Suppressor macrophage (primary cell): ENCODE measurements at regions not wholly inside any gene's neighbourhood (a gene's known extent, or its start where the extent isn't known, plus 50 kb on each side); places are given as distances from the start of the nearest gene placed in this dataset.
"Not testable (repeated sequence)": the region's sequence is repeated elsewhere in the genome, so short reads cannot be mapped to it uniquely, and the experiment has no call there.

ENCODE experiments used
- DNase-seq, 4 experiments: peaks; one replicate each; pipeline ENCODE4 v3.0.0-alpha.2; 2020 to 2022

GRCh38 chr9:73344060-73344459 lies 192.4 kb downstream of the ANXA1 start:
- no peak for DNase-seq

GRCh38 chr9:73347123-73347522 lies 195.5 kb downstream of the ANXA1 start:
- no peak for DNase-seq

- DNase-seq, result no peak
Measured at GRCh38 chr9:73347720-73348119, 196.1 kb downstream of the ANXA1 start.

- DNase-seq, result peak in 1 of 4 experiments; percentile 6
Measured at GRCh38 chr9:73348471-73348870, 196.8 kb downstream of the ANXA1 start.

- no peak for DNase-seq
Measured at GRCh38 chr9:73349476-73349875, 197.8 kb downstream of the ANXA1 start.

- DNase-seq, result no peak
Measured at GRCh38 chr9:73357607-73358006, 205.9 kb downstream of the ANXA1 start.

GRCh38 chr9:73370053-73370452 lies 218.4 kb downstream of the ANXA1 start:
- no peak for DNase-seq

GRCh38 chr9:73371801-73372200 lies 220.1 kb downstream of the ANXA1 start:
- no peak for DNase-seq

- no peak for DNase-seq
Measured at GRCh38 chr9:73380411-73380810, 228.7 kb downstream of the ANXA1 start.

GRCh38 chr9:73402081-73403028 lies 250.7 kb downstream of the ANXA1 start:
- DNase-seq, result no peak

- no peak for DNase-seq
Measured at GRCh38 chr9:73411494-73411893, 259.8 kb downstream of the ANXA1 start.

GRCh38 chr9:73412874-73413273 lies 261.2 kb downstream of the ANXA1 start:
- DNase-seq, result no peak

GRCh38 chr9:73423891-73424290 lies 272.2 kb downstream of the ANXA1 start:
- no peak for DNase-seq

GRCh38 chr9:73426269-73426668 lies 274.6 kb downstream of the ANXA1 start:
- DNase-seq, result no peak

GRCh38 chr9:73434826-73435225 lies 283.2 kb downstream of the ANXA1 start:
- DNase-seq, result no peak

GRCh38 chr9:73437758-73438157 lies 286.1 kb downstream of the ANXA1 start:
- DNase-seq, result peak in 2 of 4 experiments; percentile 3 to 10

- DNase-seq, result not testable (repeated sequence)
Measured at GRCh38 chr9:73439839-73440238, 288.2 kb downstream of the ANXA1 start.

GRCh38 chr9:73441223-73441622 lies 289.6 kb downstream of the ANXA1 start:
- no peak for DNase-seq

GRCh38 chr9:73441890-73442818 lies 290.5 kb downstream of the ANXA1 start:
- no peak for DNase-seq

GRCh38 chr9:73444821-73445220 lies 293.2 kb downstream of the ANXA1 start:
- DNase-seq, result no peak

- DNase-seq, result not testable (repeated sequence)
Measured at GRCh38 chr9:73445384-73445783, 293.7 kb downstream of the ANXA1 start.

- DNase-seq, result no peak
Measured at GRCh38 chr9:73446306-73446705, 294.6 kb downstream of the ANXA1 start.

- no peak for DNase-seq
Measured at GRCh38 chr9:73451003-73451402, 299.3 kb downstream of the ANXA1 start.
